G401.6 (cell line): ENCODE measurements at regions not wholly inside any gene's neighbourhood (a gene's known extent, or its start where the extent isn't known, plus 50 kb on each side); places are given as distances from the start of the nearest gene placed in this dataset.

Source experiments
- FAIRE-seq: peaks from 2 replicates; lab custom pipeline; 2012; peaks lifted over from hg19 to GRCh38; lab: Jason Lieb, UNC

DNA sequence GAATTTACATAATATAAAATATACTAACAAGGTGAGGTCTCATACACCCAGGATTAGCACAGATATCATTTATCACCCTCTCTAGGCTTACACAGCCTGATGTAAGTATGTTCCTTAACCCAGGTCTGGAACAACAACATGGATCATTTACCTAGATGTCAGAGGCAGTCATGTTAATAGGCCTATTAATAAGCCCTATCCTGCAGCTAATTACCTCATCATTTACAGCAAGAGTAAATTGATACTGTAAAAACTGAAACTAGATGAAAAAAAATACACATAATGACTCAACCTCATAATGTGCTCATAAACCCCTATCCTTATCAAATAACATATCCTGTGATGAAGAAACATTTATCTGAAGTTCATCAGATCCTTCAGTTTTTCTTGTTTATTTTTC lies 334.3 kb upstream of the MANEA start:
- no peak for FAIRE-seq

DNA sequence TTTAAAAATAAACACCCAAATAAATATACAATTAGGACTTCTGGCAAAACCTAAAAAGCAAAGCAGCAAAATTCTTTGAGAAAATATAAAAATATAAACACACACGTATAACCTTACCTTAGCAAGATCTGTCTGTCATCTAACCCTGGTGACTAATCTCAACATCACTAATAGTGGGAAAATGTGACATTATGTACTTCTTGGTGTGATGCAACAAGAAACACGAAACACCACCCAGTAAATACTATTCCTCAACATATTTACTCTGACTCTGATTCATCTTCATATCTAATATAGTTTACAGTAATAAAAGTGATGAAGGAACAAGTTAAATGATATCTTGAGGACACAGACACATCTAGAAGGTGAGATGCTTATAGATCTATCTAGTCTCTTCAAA lies 332.6 kb upstream of the MANEA start:
- no peak for FAIRE-seq

DNA sequence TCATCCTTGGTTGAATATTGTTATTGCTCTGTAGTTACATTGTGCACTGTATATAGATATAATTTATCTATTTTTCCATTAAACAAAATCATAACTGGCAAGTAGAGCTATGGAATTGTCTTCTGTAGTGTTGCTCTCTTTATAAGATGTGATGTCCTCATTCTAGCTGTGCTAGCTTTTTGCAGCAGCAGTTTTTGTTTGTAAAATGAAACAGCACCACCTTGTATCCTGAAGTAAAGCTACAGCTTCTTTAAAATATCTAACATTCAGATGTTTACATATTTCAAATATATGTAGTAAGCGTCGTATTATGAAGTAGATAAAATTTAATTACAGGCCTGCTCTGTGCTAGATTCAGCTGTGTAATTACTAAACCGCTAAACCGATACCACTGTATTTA lies 328.8 kb upstream of the MANEA start:
- FAIRE-seq: no peak

DNA sequence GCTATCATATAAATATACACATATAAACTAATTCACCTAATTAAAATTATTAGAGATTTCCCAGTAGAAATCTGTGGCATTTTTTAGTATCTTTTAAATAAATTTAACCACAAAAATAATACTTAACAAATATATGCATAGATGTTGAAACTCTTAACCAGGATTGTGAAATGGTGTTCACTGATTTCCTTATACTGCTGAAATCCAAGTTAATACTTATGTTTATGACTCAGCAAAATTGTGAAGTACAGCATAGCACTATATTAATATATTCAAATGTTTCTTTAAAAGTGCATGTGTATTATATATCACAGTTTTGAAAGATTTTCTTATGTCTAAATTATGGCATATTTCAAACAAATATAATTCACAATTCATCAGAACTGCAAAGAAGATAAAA lies 328.2 kb upstream of the MANEA start:
- no peak for FAIRE-seq

DNA sequence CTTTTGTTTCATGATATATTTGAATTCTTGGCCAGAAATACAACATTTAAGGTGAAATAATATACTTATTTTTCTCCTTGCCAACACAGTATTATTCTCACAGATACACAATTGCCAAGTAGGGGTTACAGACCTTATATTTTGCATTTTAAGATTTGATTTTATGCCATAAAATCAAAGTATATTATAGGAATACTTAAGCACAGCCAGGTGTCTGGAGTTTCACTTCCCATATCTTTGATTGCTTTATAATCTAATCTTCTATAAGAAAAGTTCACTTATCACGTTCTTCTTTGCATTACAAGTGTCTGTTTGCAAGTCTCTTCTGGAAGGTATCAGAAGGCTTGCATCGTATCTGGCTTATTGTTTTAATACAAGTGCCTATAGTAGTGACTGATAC lies 327.7 kb upstream of the MANEA start:
- FAIRE-seq: no peak

DNA sequence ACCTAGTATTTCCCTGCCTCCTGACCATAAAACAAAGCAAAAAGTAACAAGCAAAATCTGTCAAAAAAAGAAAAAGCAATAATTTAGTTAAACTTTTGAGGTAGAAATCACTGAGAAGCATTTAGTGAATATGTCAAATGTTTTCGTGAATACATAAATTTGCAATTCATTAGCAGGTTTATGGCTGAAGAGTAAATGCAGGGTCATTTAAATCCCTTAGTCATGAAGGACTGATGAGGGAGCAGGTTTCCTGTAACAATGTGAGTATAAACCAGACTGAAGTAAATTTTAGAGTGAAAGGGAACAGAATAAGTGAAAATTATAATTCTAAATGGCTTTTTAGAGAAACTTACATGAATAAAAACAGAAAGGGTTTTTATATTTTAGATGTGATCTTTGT lies 313.5 kb upstream of the MANEA start:
- no peak for FAIRE-seq

DNA sequence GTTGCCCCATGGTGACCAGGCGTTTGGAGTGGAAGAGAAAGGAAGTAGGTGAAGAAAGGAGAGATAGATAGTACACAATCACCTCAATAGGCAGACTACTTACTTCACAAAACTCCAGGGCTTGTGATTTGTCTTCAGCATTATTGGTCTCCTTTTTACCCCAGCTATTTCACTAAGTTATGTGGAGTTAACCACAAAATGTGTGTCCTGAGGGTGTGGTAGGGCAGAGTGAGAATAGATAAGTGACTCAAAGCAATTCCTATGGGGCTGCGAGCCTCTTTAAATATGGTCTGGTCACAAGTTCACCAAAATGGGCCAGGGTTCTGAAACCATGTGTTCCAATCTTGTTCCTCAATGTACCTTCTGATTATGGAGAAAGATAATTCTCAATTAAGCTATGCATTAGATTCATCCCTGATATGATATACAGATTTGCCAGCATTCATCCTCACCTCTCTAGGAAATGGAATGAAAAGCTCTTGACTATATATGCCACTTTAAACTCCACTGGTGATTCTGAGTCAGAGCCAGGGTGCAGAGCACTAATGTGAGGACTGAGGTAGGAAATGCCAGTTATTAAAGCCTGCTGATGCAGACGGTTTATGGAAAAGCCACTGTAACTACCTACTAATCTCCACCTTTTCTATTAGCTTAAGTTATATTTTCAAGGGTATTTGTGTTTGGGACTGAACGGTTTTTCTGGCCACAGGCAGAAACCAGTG lies 310.6 kb upstream of the MANEA start:
- FAIRE-seq: no peak

DNA sequence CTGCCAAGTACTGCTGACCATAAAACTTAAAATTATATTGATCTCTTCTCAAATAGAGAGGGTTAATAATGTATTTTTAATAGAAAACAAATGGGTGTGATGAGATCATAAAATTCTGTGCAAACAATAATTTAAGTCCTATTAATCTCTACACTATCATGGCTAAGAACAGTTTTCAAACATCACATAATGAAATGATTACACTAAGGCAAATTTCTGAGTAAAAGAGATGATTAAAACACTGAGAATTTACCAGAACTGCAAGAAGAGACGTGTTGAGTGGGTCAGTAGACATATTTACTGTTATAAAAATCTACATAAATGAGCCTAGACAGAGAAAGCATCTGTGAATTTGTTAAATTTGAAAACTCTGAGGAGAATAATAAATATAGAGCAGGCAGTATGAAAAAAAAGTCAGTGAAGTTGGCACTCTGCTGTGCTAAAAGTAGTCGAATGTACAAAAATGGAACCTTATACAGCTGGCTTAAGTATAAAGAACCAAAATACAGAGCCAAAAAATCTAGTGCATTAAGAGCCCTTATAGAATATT lies 302.6 kb upstream of the MANEA start:
- FAIRE-seq: no peak

DNA sequence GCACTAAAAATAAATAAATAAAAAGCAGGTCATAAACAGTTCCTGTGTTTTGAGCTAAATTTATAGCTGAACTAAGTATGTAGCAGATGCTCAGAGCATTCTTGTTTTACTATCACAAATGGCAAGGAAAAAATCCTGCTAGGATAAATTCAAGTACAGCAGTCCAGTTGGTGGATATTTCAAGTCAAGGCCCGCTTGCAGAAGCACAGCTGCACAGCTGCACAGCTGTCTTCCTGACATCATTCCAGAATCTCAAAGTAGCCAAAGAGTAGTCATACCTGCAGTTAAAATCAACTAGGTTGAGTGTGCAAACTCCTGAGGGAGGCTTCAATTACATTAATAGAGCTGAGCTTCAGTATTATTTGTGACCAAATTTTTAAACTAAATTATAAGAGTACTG lies 297.7 kb upstream of the MANEA start:
- FAIRE-seq: no peak

DNA sequence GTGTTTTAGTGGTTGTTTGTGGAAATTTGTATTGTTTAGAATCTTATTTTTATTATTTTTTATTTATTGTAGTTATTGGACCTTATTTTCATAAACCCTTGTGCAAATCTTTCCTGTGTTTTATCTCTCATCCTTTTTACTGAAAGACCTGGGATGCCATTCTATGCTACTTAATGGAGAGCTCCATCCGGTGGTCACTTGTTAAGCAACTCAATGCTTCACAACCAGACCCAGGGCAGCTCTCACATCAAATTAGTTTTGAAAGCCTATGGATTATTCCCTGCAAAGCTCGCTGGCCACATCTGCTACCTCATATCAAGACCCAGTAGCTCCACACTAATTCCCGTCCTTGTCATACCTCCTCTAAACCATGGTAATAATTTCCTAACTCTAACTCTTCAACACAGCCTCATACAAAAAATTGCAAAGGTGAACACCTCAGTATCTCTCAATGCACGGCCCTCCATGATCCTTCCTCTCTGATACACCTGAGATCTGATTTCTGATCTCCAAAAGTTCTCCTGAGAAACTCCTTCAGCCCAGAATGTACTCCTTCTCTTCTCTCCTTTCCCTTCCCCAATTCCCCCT lies 296.6 kb upstream of the MANEA start:
- no peak for FAIRE-seq

DNA sequence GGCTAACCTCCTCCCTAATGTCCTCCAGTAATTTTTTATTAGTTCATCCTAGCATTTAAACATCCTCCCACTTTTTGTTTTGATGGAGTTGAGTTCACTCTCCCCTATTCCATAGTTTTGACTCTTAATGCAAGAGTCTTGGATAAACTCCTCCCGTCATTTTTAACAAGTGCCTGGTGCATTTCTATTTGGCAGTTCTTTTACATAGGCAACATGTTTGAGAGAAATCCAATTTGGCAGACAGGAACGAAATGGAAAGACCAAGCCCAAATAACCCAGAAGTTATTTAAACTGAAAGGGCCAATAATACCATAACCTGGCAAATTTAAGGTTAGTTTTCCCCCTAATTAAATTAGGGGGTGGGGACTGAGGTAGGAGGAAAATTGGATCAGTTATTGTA lies 291.5 kb upstream of the MANEA start:
- FAIRE-seq: no peak

DNA sequence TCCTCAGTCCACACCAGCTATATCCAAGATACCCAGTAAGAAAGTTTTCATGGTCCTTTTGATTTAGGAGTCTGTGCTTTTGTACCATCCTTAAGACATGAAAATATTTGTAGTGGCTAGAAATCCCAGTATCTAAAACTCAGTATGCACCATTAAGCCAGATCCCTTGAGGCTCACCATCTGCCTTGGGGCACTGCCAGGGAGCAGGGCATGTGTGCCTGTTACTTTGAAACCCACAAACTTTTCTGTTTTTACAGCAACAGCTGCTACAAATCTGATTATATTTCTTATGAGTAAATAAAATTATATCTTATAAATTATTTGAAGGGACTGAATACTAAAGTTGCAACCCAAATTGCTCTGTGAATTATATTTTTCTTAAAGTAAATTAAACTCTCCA lies 290.5 kb upstream of the MANEA start:
- no peak for FAIRE-seq

DNA sequence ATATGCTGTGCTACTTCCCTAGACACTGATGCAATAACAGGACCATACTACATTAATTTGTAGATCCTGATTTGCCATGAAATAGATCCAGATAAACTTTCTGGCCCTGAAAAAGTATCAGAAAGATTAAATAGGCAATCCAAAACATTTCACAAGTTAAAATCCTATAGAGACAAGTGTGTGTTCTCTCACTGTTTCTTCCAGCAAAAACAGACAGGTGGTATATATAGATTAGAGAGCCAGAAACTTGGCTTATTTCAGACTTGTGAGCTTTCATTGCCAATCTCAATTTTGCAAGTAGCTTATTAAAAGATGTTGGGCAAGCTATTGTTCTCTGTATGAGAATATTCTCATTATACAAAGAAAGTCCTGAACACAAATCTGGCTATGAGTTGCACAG lies 289.1 kb upstream of the MANEA start:
- FAIRE-seq: no peak

DNA sequence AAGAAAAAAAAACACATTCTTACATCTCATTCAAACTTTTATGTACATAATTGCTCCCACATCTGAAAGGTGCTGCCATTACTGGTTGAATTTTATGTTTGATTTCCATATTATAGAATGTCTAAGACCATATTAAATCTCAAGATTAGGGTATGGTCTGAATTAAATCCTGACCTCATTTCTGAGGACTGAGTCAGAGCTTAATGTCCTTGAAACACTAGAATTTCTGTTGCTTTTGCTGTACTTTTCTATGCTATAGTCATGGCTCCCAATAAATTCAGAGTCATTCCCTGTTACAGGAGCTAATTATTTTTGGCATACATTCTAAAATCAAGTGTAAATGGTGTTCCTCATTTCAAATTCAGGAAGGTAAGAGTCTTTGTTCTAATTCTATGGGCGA lies 285.3 kb upstream of the MANEA start:
- no peak for FAIRE-seq

DNA sequence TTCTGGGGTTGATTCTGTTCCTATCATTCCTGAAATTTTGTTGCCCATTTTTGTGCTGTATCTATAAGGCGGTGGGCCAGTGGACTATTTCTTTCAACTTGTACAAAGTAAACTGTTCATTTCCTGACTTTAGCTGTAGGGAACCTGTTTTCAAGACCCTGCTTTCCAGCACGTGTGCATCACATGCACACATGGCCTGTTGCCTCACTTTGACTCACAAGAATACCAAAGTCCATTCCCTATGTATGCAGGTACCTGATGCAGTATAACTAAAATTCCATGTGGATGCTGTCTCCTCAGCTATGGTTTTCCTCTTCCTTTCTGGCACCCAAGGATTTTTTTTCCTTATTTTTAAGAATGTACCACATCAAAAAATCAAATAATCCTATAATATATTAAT lies 284.1 kb upstream of the MANEA start:
- no peak for FAIRE-seq

DNA sequence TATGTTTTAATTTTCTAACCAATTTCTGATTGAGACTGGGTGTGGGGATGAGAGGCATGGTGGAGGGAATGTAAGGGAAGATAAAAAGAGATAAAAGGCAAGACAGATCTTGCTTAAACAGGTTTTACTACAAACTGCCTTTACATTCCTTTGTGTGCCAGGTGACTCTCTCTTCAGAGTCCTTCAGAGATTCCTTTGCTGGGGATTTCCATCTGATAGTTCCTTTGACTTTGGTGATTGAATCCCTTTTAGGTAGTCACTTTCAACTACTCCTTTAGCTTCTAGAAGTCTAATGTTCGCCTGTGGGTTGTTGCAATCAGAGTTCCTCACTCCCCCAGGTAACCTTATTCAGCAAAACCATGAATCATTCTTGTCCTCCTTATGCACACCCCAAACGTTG lies 283.3 kb upstream of the MANEA start:
- no peak for FAIRE-seq

DNA sequence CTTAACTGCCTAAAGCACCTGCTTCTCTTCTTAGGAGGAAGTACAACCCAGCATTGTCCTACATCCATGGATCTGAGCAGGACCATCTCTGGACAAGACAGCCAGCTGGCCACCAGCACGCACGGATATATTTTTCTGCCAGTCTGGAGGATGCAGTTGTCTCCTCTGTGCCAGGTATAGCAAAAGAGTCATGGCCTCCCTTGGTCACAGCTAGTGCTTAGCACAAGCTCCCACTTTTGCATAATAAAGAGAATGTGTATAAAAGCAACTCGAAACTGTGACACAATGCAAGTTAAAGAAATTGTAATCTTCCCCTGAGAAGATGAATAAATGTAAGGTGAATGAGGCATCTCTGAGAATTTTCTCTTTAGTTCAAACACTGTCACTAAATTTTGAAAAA lies 267.8 kb upstream of the MANEA start:
- no peak for FAIRE-seq

DNA sequence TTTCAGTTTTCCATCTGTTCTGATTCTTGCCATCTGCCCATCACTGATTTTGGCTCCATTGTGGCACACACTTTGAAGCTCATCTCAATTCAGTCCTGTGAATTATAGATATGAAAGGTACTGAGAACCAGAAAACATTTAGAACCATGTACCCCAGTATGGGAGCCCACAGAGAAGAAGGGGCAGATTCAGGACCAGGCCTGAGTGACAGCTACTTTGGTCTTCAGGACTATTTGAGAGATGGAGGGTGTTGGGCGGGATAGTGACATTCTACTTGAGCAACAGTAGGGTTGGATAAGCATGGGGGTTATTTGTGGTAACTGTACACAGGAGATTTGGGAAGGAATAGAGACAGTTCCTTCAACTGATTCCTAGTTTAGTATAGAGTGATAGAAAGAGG lies 259.2 kb upstream of the MANEA start:
- no peak for FAIRE-seq

DNA sequence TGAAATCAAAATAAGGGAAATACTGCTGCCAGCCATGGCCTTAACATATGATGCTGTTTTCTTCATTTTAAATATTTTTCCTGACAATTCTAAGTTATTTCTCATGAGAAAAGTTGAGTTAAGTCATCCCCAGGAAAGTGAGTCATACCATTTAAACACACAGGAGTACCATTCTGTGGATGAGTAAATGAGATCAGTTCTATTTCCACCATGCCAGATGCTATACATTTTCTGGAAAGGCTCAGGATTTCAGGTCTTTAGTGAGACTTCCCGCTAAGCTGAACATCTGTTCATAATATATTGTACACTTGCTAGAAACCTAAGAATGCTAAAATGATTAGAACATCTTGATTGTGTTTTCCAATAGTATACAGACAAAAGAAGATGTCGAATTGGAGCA lies 256.2 kb upstream of the MANEA start:
- no peak for FAIRE-seq

DNA sequence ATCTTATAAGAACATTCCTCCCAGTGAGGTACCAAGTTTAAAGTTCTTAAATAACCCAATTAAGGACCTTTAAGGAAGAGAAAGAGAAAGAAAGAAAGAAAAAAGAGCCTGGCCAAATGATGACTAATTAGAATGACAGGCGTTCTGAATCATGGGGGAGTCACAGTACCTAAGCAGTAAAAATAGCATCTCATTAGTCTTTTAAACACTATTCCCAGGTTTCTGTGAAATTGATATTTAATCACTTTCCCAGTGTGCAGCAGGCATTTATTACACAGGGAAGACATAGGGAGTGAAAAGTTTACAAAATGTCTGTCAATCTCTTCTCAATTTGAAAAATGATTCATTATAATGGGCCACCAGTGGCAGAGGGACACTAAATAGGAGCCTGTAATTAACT lies 251.4 kb upstream of the MANEA start:
- no peak for FAIRE-seq

DNA sequence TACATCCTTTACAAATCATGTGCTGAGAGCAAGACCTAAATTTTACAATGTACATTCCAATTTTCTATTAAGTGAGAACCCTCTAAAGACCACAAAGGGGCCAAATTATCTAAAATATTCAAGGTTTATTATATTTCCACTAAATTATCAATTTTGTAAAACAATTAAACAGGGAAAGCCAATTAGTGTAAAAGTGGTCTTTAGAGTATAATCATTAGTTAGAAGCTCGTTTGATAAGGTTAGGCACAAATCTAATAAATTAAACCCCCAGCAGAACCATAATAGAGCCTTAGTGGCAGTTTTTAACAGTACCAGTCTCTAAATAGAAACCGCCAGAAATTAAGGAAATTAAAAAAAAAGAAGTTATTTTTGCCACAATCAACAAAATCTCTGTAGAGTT lies 249.1 kb upstream of the MANEA start:
- no peak for FAIRE-seq

DNA sequence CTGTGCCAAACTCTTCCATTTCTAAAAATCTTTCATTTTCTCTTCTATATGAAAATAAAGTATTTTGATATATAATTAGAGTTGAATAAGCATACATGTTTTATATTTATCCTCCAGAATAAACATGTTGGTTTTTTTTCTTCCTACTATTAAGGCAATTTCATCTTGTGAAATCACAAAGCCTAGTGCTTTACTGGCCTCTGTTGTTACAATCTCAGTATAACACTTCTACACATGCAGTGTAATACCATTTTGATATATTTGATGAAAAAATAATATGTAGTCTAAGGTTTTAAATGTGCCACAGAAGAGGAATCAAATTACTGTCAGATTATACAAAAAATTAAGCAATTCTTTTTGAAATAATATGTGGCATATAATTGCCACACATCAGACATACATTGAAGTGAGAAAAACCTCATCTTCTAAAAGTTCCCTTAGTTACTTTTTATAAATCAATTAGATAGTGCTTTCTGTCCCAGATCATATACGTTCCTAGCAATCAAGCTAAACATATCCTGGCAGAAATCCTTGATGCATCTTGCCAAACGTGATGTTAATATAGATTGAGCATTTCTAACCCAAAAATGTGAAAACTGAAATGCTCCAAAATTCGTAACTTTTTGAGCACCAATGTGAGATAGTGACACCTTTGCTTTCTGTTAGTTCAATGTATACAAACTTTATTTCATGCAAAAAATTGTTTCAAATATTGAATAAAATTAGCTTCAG lies 225.1 kb upstream of the MANEA start:
- no peak for FAIRE-seq

DNA sequence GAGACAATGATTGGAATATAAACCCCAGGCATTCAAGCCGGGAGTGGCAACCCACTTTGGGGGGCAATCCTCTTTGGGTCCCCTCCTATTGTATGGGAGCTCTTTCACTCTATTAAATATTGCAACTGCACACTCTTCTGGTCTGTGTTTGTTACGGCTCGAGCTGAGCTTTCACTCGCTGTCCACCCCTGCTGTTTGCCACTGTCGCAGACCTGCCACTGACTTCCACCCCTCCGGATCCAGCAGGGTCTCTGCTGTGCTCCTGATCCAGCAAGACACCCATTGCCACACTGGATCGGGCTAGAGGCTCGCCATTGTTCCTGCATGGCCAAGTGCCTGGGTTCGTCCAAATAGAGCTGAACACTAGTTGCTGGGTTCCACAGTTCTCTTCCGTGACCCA lies 222.8 kb upstream of the MANEA start:
- FAIRE-seq: no peak
